OCI-LY3 (cell line): ENCODE measurements at regions not wholly inside any gene's neighbourhood (a gene's known extent, or its start where the extent isn't known, plus 50 kb on each side); places are given as distances from the start of the nearest gene placed in this dataset.

Experiments
- EZH2phosphoT487 ChIP-seq: fragments of 200-600 bp; shearing (Covaris generic); IDR thresholded peaks from 2 replicates; pipeline ENCODE4 v1.6.1; 2018; ENCODE audit warnings: antibody characterized with exemption, mixed run types, low read depth
- TF ChIP-seq, protein P1 (sequence below): fragments of 200-600, 300-600 bp; sonication (generic); IDR thresholded peaks from 2 replicates; pipeline ENCODE4 v1.5.1; 2014; ENCODE audit warnings: antibody characterized with exemption, low read length, low read depth

GRCh38 chr7:149635561-149636329 is 137.6 kb downstream of the ZNF467 start:
- TF ChIP-seq, protein P1, sequence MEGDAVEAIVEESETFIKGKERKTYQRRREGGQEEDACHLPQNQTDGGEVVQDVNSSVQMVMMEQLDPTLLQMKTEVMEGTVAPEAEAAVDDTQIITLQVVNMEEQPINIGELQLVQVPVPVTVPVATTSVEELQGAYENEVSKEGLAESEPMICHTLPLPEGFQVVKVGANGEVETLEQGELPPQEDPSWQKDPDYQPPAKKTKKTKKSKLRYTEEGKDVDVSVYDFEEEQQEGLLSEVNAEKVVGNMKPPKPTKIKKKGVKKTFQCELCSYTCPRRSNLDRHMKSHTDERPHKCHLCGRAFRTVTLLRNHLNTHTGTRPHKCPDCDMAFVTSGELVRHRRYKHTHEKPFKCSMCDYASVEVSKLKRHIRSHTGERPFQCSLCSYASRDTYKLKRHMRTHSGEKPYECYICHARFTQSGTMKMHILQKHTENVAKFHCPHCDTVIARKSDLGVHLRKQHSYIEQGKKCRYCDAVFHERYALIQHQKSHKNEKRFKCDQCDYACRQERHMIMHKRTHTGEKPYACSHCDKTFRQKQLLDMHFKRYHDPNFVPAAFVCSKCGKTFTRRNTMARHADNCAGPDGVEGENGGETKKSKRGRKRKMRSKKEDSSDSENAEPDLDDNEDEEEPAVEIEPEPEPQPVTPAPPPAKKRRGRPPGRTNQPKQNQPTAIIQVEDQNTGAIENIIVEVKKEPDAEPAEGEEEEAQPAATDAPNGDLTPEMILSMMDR = no peak
- TF ChIP-seq EZH2phosphoT487 = no peak
